H9 (cell line): ENCODE measurements at regions not wholly inside any gene's neighbourhood (a gene's known extent, or its start where the extent isn't known, plus 50 kb on each side); places are given as distances from the start of the nearest gene placed in this dataset.

ENCODE experiments used
- DNase-seq: peaks from one replicate; pipeline ENCODE4 v3.0.0-alpha.2; 2017
- H2AFZ ChIP-seq: one replicate; pipeline ENCODE4 v1.6.1; 2013; ENCODE audit warnings: mild to moderate bottlenecking, low read length, control low read depth, moderate library complexity
- H2AK5ac ChIP-seq: 2 replicates; pipeline ENCODE4 v1.6.1; 2013; ENCODE audit warnings: low read length, control low read depth, mixed read lengths; ENCODE audit not compliant: insufficient read length
- H2BK120ac ChIP-seq: one replicate; pipeline ENCODE4 v1.6.1; 2013; ENCODE audit warnings: low read depth, mild to moderate bottlenecking, low read length, control low read depth, inconsistent platforms; ENCODE audit not compliant: poor library complexity, severe bottlenecking
- H2BK12ac ChIP-seq: 2 replicates; pipeline ENCODE4 v1.6.1; 2013; ENCODE audit warnings: low read length, control low read depth, mixed read lengths, low read depth; ENCODE audit not compliant: insufficient read length
- H2BK15ac ChIP-seq: 2 replicates; pipeline ENCODE4 v1.6.1; 2013; ENCODE audit warnings: low read depth, low read length, control low read depth
- H2BK20ac ChIP-seq: one replicate; pipeline ENCODE4 v1.6.1; 2013; ENCODE audit warnings: low read depth, mild to moderate bottlenecking, low read length, control low read depth, inconsistent platforms; ENCODE audit not compliant: poor library complexity, severe bottlenecking
- H2BK5ac ChIP-seq: 2 replicates; pipeline ENCODE4 v1.6.1; 2013; ENCODE audit warnings: low read length, control low read depth, mixed read lengths; ENCODE audit not compliant: insufficient read length
- H3K14ac ChIP-seq: 2 replicates; pipeline ENCODE4 v1.6.1; 2013; ENCODE audit warnings: low read length, control low read depth; ENCODE audit not compliant: insufficient read depth
- H3K18ac ChIP-seq: 2 replicates; pipeline ENCODE4 v1.6.1; 2013; ENCODE audit warnings: low read depth, mild to moderate bottlenecking, mixed read lengths, low read length, control low read depth; ENCODE audit not compliant: insufficient read length
- H3K23ac ChIP-seq: 2 replicates; pipeline ENCODE4 v1.6.1; 2013; ENCODE audit warnings: low read length, control low read depth, mixed read lengths, low read depth; ENCODE audit not compliant: insufficient read length
- H3K23me2 ChIP-seq: 2 replicates; pipeline ENCODE4 v1.6.1; 2013; ENCODE audit warnings: low read depth, mild to moderate bottlenecking, mixed read lengths, low read length, control low read depth; ENCODE audit not compliant: insufficient read length, poor library complexity, severe bottlenecking
- H3K27ac ChIP-seq: 2 replicates; pipeline ENCODE4 v1.5.1; 2013; ENCODE audit warnings: low read length, control low read depth, mixed read lengths, low read depth; ENCODE audit not compliant: insufficient read length
- H3K27me3 ChIP-seq: 2 replicates; pipeline ENCODE4 v1.6.1; 2013; ENCODE audit warnings: low read length, control low read depth, inconsistent platforms; ENCODE audit not compliant: insufficient read depth
- H3K4ac ChIP-seq: 2 replicates; pipeline ENCODE4 v1.6.1; 2013; ENCODE audit warnings: low read depth, mild to moderate bottlenecking, control low read depth, inconsistent platforms, low read length, moderate library complexity
- H3K4me1 ChIP-seq: 2 replicates; pipeline ENCODE4 v1.6.1; 2013; ENCODE audit warnings: low read length, control low read depth, inconsistent platforms; ENCODE audit not compliant: insufficient read depth
- H3K4me2 ChIP-seq: 2 replicates; pipeline ENCODE4 v1.6.1; 2013; ENCODE audit warnings: low read length, control low read depth, mixed read lengths; ENCODE audit not compliant: insufficient read length, insufficient read depth
- H3K56ac ChIP-seq: 2 replicates; pipeline ENCODE4 v1.6.1; 2013; ENCODE audit warnings: low read depth, mild to moderate bottlenecking, mixed read lengths, low read length, control low read depth; ENCODE audit not compliant: insufficient read length
- H3K79me1 ChIP-seq: 2 replicates; pipeline ENCODE4 v1.6.1; 2013; ENCODE audit warnings: low read depth, mild to moderate bottlenecking, moderate library complexity, low read length, control low read depth, inconsistent platforms; ENCODE audit not compliant: insufficient read depth, poor library complexity, severe bottlenecking
- H3K79me2 ChIP-seq: 2 replicates; pipeline ENCODE4 v1.6.1; 2013; ENCODE audit warnings: low read length, control low read depth, inconsistent platforms; ENCODE audit not compliant: insufficient read depth
- H3K9ac ChIP-seq: 2 replicates; pipeline ENCODE4 v1.6.1; 2013; ENCODE audit warnings: low read length, control low read depth, mixed read lengths; ENCODE audit not compliant: insufficient read length; ENCODE audit errors: extremely low read depth
- H3K9me3 ChIP-seq: one replicate; pipeline ENCODE4 v1.6.1; 2013; ENCODE audit warnings: low read depth, low read length, inconsistent platforms; ENCODE audit not compliant: control insufficient read depth
- H3T11ph ChIP-seq: one replicate; pipeline ENCODE4 v1.6.1; 2013; ENCODE audit warnings: mild to moderate bottlenecking, low read length, control low read depth, inconsistent platforms
- H4K20me1 ChIP-seq: one replicate; pipeline ENCODE4 v1.6.1; 2013; ENCODE audit not compliant: control insufficient read depth, insufficient read length, insufficient read depth
- H4K5ac ChIP-seq: 2 replicates; pipeline ENCODE4 v1.6.1; 2013; ENCODE audit warnings: low read depth, mild to moderate bottlenecking, mixed read lengths, low read length, control low read depth; ENCODE audit not compliant: insufficient read length
- H4K8ac ChIP-seq: replicated peaks from 2 replicates; pipeline ENCODE4 v1.6.1; 2013; ENCODE audit warnings: low read length, control low read depth, mixed read lengths, low read depth; ENCODE audit not compliant: insufficient read length
- H4K91ac ChIP-seq: 2 replicates; pipeline ENCODE4 v1.6.1; 2013; ENCODE audit warnings: low read depth, mild to moderate bottlenecking, moderate library complexity, mixed read lengths, low read length, control low read depth; ENCODE audit not compliant: insufficient read length
- H3K27ac Mint-ChIP-seq, 3 experiments: 2 replicates in 2 of 3; 3 replicates in 1 of 3; pipeline ENCODE4 v1.8.0; 2020 to 2021; ENCODE audit warnings: mixed read lengths in 3 of 3, mild to moderate bottlenecking in 1 of 3, moderate library complexity in 1 of 3
- H3K27me3 Mint-ChIP-seq: 2 replicates; pipeline ENCODE4 v1.8.0; 2021; ENCODE audit warnings: low read depth, mild to moderate bottlenecking, moderate library complexity, mixed read lengths
- H3K36me3 Mint-ChIP-seq, 3 experiments: 2 replicates in 2 of 3; 3 replicates in 1 of 3; pipeline ENCODE4 v1.8.0; 2020 to 2021; ENCODE audit warnings: low read depth in 3 of 3, mixed read lengths in 3 of 3; ENCODE audit not compliant: insufficient read depth in 1 of 3
- H3K4me1 Mint-ChIP-seq, 2 experiments: 2 replicates each; pipeline ENCODE4 v1.8.0; 2020; ENCODE audit warnings: mixed read lengths in 2 of 2
- H3K4me3 Mint-ChIP-seq, 2 experiments: 2 replicates in 1 of 2; 3 replicates in 1 of 2; pipeline ENCODE4 v1.8.0; 2020 to 2021; ENCODE audit warnings: mild to moderate bottlenecking in 2 of 2, mixed read lengths in 2 of 2, moderate library complexity in 1 of 2
- H3K9me3 Mint-ChIP-seq, 2 experiments: 2 replicates in 1 of 2; 3 replicates in 1 of 2; pipeline ENCODE4 v1.8.0; 2020; ENCODE audit warnings: mild to moderate bottlenecking in 2 of 2, mixed read lengths in 2 of 2, moderate library complexity in 1 of 2
- CTCF ChIP-seq: fragments of 200-600 bp; sonication (generic); conservative IDR thresholded peaks from 3 replicates; pipeline ENCODE4 v1.8.0; 2021; ENCODE audit warnings: antibody characterized with exemption, mild to moderate bottlenecking
- WGBS: extraction: QIAGEN DNeasy Blood & Tissue Kit; methylation state at CpG from one replicate; pipeline ENCODE4 v1.1.7; 2013; ENCODE audit warnings: missing lambda C conversion rate, low lambda C conversion rate, mixed read lengths; ENCODE audit not compliant: insufficient read length; ENCODE audit errors: extremely low coverage; 5-methylcytosine and 5-hydroxymethylcytosine counted together

- Mint-ChIP-seq H3K27me3 (no peaks in the 10 kb centered on the region), H3K4me1 (no peaks in the 10 kb centered on the region), H3K36me3 (peaks cover 0 to 4% (median 2%) of the 10 kb centered on the region in 3 experiments; a peak in 3 of 7 replicates), H3K9me3 (peaks cover 69 to 72% of the 10 kb centered on the region in 2 experiments), H3K4me3 (no peak overlapping the region), H3K27ac (no peak overlapping the region)
- no peak overlapping the region for H3K14ac ChIP-seq
- no peaks in the 10 kb centered on the region for H3K79me1 ChIP-seq
- no CpG with 5 or more reads among the region's 4 CpGs for WGBS
- H2BK120ac ChIP-seq, result no peak overlapping the region
- no peak overlapping the region for H2BK20ac ChIP-seq
- no peak overlapping the region for H3K4ac ChIP-seq
- H3K27me3 ChIP-seq, result no peaks in the 10 kb centered on the region
- H3K79me2 ChIP-seq, result no peaks in the 10 kb centered on the region
- no peaks in the 10 kb centered on the region for H3K23me2 ChIP-seq
- H2BK5ac ChIP-seq, result no peak overlapping the region
- no peak overlapping the region for H2AFZ ChIP-seq
- no peak overlapping the region for H3K27ac ChIP-seq
- H3K56ac ChIP-seq, result no peak overlapping the region
- H3K4me2 ChIP-seq, result no peak overlapping the region
- H2BK12ac ChIP-seq, result no peak overlapping the region
- H3K4me1 ChIP-seq, result no peaks in the 10 kb centered on the region
- no peak for TF ChIP-seq CTCF
- no peak overlapping the region for H3K9ac ChIP-seq
- H3K9me3 ChIP-seq, result peaks cover 10% of the 10 kb centered on the region
- no peaks in the 10 kb centered on the region for H4K20me1 ChIP-seq
- no peak overlapping the region for H2BK15ac ChIP-seq
- no peak overlapping the region for H4K5ac ChIP-seq
- no peak overlapping the region for H4K91ac ChIP-seq
- H2AK5ac ChIP-seq, result no peak overlapping the region
- H4K8ac ChIP-seq, result no peak overlapping the region
- H3K18ac ChIP-seq, result no peak overlapping the region
- no peak for DNase-seq
- H3K23ac ChIP-seq, result no peak overlapping the region
- no peak overlapping the region for H3T11ph ChIP-seq
Measured at GRCh38 chrX:149199734-149200133, 305.4 kb downstream of the IDS start.
